Calu3 (cell line): ENCODE measurements at regions not wholly inside any gene's neighbourhood (a gene's known extent, or its start where the extent isn't known, plus 50 kb on each side); places are given as distances from the start of the nearest gene placed in this dataset.

ENCODE experiments used
- BruUV-seq: library from RNA; stranded (reverse); fragments of 400-500 nt; replicated peaks from 2 replicates; lab custom pipeline; 2021; lab: Mats Ljungman, UMichigan
- CTCF ChIA-PET: fragments of 300-600 bp; sonication (Branson Sonifier 250); formaldehyde crosslinking; loops from one replicate; lab custom pipeline; 2022; ENCODE audit warnings: antibody characterized with exemption; lab: Charles Lee
- DNase-seq: peaks from one replicate; pipeline ENCODE4 v3.0.0; 2022
- H3K27ac Mint-ChIP-seq: one replicate; pipeline ENCODE4 v1.8.0; 2022; ENCODE audit warnings: mixed read lengths; ENCODE audit not compliant: unreplicated experiment
- H3K27me3 Mint-ChIP-seq: one replicate; pipeline ENCODE4 v1.8.0; 2022; ENCODE audit warnings: mixed read lengths; ENCODE audit not compliant: unreplicated experiment
- H3K36me3 Mint-ChIP-seq: one replicate; pipeline ENCODE4 v1.8.0; 2022; ENCODE audit warnings: mild to moderate bottlenecking, moderate library complexity, mixed read lengths; ENCODE audit not compliant: insufficient read depth, unreplicated experiment
- H3K4me1 Mint-ChIP-seq: one replicate; pipeline ENCODE4 v1.8.0; 2022; ENCODE audit warnings: mild to moderate bottlenecking, low read depth, mixed read lengths; ENCODE audit not compliant: unreplicated experiment
- H3K4me3 Mint-ChIP-seq: one replicate; pipeline ENCODE4 v1.8.0; 2022; ENCODE audit warnings: mild to moderate bottlenecking, low read depth, moderate library complexity, mixed read lengths; ENCODE audit not compliant: unreplicated experiment
- H3K9me3 Mint-ChIP-seq: one replicate; pipeline ENCODE4 v1.8.0; 2022; ENCODE audit warnings: low read depth, mixed read lengths; ENCODE audit not compliant: unreplicated experiment
- CTCF ChIP-seq: fragments of 200-600 bp; IDR thresholded peaks from one replicate; pipeline ENCODE4 v1.8.0; 2022; ENCODE audit warnings: antibody characterized with exemption; ENCODE audit not compliant: unreplicated experiment
- intact Hi-C: fragments of 100-400 bp; cut with micrococcal nuclease; formaldehyde crosslinking; loops from one replicate; pipeline ENCODE4 v1.10.0; 2022; ENCODE audit not compliant: unreplicated experiment

GRCh38 chr2:31729442-31730092 lies 148.8 kb upstream of the SRD5A2 start:
- Mint-ChIP-seq H3K9me3 (no peaks in the 10 kb centered on the region), H3K4me3 (no peak overlapping the region), H3K4me1 (peaks cover 30% of the 10 kb centered on the region), H3K27me3 (no peaks in the 10 kb centered on the region), H3K36me3 (no peaks in the 10 kb centered on the region), H3K27ac (peak overlapping the region; percentile 69)
- CTCF ChIA-PET: interaction anchor here (2.3 kb wide), 1 partner anchor 54 kb away, joined by 11 read pairs; no protein-coding TSS in a partner anchor
- intact Hi-C loops: loop anchor here (5.0 kb wide), 1 partner anchor 52 kb away; no protein-coding TSS in a partner anchor
- BruUV-seq: no TSS peak
- peak; percentile 16 for TF ChIP-seq CTCF
- DNase-seq: no peak

GRCh38 chr2:31729065-31729439 lies 148.3 kb upstream of the SRD5A2 start:
- Mint-ChIP-seq H3K27me3 (no peaks in the 10 kb centered on the region), H3K36me3 (no peaks in the 10 kb centered on the region), H3K9me3 (no peaks in the 10 kb centered on the region), H3K4me1 (peaks cover 30% of the 10 kb centered on the region), H3K27ac (peak overlapping the region; percentile 69), H3K4me3 (no peak overlapping the region)
- TF ChIP-seq CTCF: no peak
- DNase-seq: no peak
- no TSS peak for BruUV-seq
- CTCF ChIA-PET: interaction anchor here (2.3 kb wide), 1 partner anchor 54 kb away, joined by 11 read pairs; no protein-coding TSS in a partner anchor
- intact Hi-C loops: loop anchor here (5.0 kb wide), 1 partner anchor 52 kb away; no protein-coding TSS in a partner anchor

- no peak for TF ChIP-seq CTCF
- DNase-seq: no peak
- Mint-ChIP-seq H3K4me3 (no peak overlapping the region), H3K9me3 (no peaks in the 10 kb centered on the region), H3K27me3 (no peaks in the 10 kb centered on the region), H3K27ac (peak overlapping the region; percentile 69), H3K4me1 (peaks cover 30% of the 10 kb centered on the region), H3K36me3 (no peaks in the 10 kb centered on the region)
- CTCF ChIA-PET: interaction anchor here (2.3 kb wide), 1 partner anchor 53 kb away, joined by 11 read pairs; no protein-coding TSS in a partner anchor
- BruUV-seq: no TSS peak
- intact Hi-C loops: loop anchor here (5.0 kb wide), 1 partner anchor 51 kb away; no protein-coding TSS in a partner anchor
Observed at GRCh38 chr2:31728406-31729064, 147.8 kb upstream of the SRD5A2 start.

DNA sequence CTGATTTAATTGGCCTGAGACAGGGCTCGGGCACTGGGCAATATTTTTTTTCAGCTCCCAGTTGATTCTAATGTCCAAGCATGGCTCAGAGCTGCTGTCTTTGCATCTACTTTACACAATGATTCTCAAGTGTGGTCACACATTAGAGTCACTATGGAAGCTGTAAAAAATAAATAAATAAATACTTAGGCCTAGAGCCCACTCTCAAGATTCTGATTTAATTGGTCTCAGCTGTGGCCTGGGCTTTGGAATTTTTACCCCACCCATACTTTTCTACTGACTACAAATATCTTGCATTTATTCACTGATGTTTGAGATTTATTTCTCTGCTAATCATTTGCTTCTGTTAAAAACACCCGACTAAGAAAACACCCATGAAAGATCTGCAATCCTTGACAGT lies 145.7 kb upstream of the SRD5A2 start:
- no TSS peak for BruUV-seq
- Mint-ChIP-seq H3K27ac (no peak overlapping the region), H3K4me1 (peaks cover 30% of the 10 kb centered on the region), H3K9me3 (no peaks in the 10 kb centered on the region), H3K27me3 (no peaks in the 10 kb centered on the region), H3K36me3 (no peaks in the 10 kb centered on the region), H3K4me3 (no peak overlapping the region)
- TF ChIP-seq CTCF: no peak
- intact Hi-C loops: loop anchor here (5.0 kb wide), 1 partner anchor 49 kb away; no protein-coding TSS in a partner anchor
- CTCF ChIA-PET: no interaction called here
- no peak for DNase-seq
